Loucy (cell line): ENCODE measurements at regions not wholly inside any gene's neighbourhood (a gene's known extent, or its start where the extent isn't known, plus 50 kb on each side); places are given as distances from the start of the nearest gene placed in this dataset.

Experiments
- CTCF ChIP-seq: fragments of 200-600 bp; sonication (generic); conservative IDR thresholded peaks from 2 replicates; pipeline ENCODE4 v1.5.1; 2014; ENCODE audit warnings: mild to moderate bottlenecking, antibody characterized with exemption, low read length
- EZH2phosphoT487 ChIP-seq: fragments of 200-600 bp; IDR thresholded peaks from 2 replicates; pipeline ENCODE4 v1.6.1; 2018; ENCODE audit warnings: antibody characterized with exemption, mild to moderate bottlenecking, moderate library complexity, borderline replicate concordance

GRCh38 chr4:136769717-136770116 is 762.6 kb downstream of the PCDH18 start:
- TF ChIP-seq CTCF (no peak), EZH2phosphoT487 (no peak)
